Natural killer cell (primary cell): ENCODE measurements at regions not wholly inside any gene's neighbourhood (a gene's known extent, or its start where the extent isn't known, plus 50 kb on each side); places are given as distances from the start of the nearest gene placed in this dataset.

Source experiments
- ATAC-seq, 3 donors: fragments of 150-1000 bp in 2 of 3; fragments of 200-7000 bp in 1 of 3; cut with Tn5 transposase; 1 replicate in 1 of 3; 2 replicates in 2 of 3; pipeline ENCODE4 v1.10.0; 2021; ENCODE audit warnings: mild to moderate bottlenecking in 2 of 3, moderate library complexity in 2 of 3
- DNase-seq, 2 donors: peaks; one replicate each; pipeline versions ENCODE4 v3.0.0 to v3.0.0-alpha.2; 2013 to 2021; ENCODE audit warnings: mixed read lengths in 1 of 2
- H3K27ac ChIP-seq: one replicate; pipeline ENCODE4 v1.5.1; 2013; ENCODE audit warnings: mild to moderate bottlenecking, low read length
- H3K27me3 ChIP-seq: one replicate; pipeline ENCODE4 v1.6.1; 2013; ENCODE audit warnings: low read length; ENCODE audit not compliant: control insufficient read depth, insufficient read depth
- H3K36me3 ChIP-seq: one replicate; pipeline ENCODE4 v1.6.1; 2013; ENCODE audit warnings: low read length; ENCODE audit not compliant: control insufficient read depth, insufficient read depth
- H3K4me1 ChIP-seq: one replicate; pipeline ENCODE4 v1.6.1; 2013; ENCODE audit warnings: low read length; ENCODE audit not compliant: control insufficient read depth, insufficient read depth
- H3K4me3 ChIP-seq: one replicate; pipeline ENCODE4 v1.5.1; 2013; ENCODE audit warnings: low read length
- H3K9me3 ChIP-seq: one replicate; pipeline ENCODE4 v1.6.1; 2013; ENCODE audit warnings: low read length; ENCODE audit not compliant: control insufficient read depth, insufficient read depth
- H3K27ac Mint-ChIP-seq, 2 donors: one replicate each; pipeline ENCODE4 v1.8.0; 2022; ENCODE audit warnings: mild to moderate bottlenecking in 2 of 2, mixed read lengths in 2 of 2, moderate library complexity in 1 of 2
- H3K27me3 Mint-ChIP-seq, 2 donors: one replicate each; pipeline ENCODE4 v1.8.0; 2022; ENCODE audit warnings: low read depth in 2 of 2, mixed read lengths in 2 of 2
- H3K36me3 Mint-ChIP-seq: one replicate; pipeline ENCODE4 v1.8.0; 2022; ENCODE audit warnings: mixed read lengths
- H3K4me1 Mint-ChIP-seq, 2 donors: one replicate each; pipeline ENCODE4 v1.8.0; 2022; ENCODE audit warnings: mixed read lengths in 2 of 2
- H3K4me3 Mint-ChIP-seq: one replicate; pipeline ENCODE4 v1.8.0; 2022; ENCODE audit warnings: mild to moderate bottlenecking, moderate library complexity, mixed read lengths
- H3K9me3 Mint-ChIP-seq, 2 donors: one replicate each; pipeline ENCODE4 v1.8.0; 2022; ENCODE audit warnings: mixed read lengths in 2 of 2
- WGBS: methylation state at CpG from one replicate; pipeline ENCODE4 v1.1.7; 2013; ENCODE audit warnings: missing lambda C conversion rate; ENCODE audit not compliant: insufficient coverage; 5-methylcytosine and 5-hydroxymethylcytosine counted together
- intact Hi-C: fragments of 100-400 bp; cut with micrococcal nuclease; formaldehyde crosslinking; loops from one replicate; pipeline ENCODE4 v1.14.2; 2022
- TF ChIP-seq, protein P1 (sequence below): fragments of 200-600 bp; IDR thresholded peaks from one replicate; pipeline ENCODE4 v1.8.0; 2022; ENCODE audit warnings: antibody characterized with exemption

- intact Hi-C loops, result no loop called here
- no peaks in the 10 kb centered on the region for H3K4me1 ChIP-seq
- H3K4me1 Mint-ChIP-seq, result no peaks in the 10 kb centered on the region
- no peaks in the 10 kb centered on the region for H3K9me3 ChIP-seq
- H3K27me3 Mint-ChIP-seq, result no peaks in the 10 kb centered on the region
- no peaks in the 10 kb centered on the region for H3K36me3 ChIP-seq
- H3K27ac ChIP-seq, result no peak overlapping the region
- DNase-seq, result no peak
- H3K27ac Mint-ChIP-seq, result no peak overlapping the region
- TF ChIP-seq, protein P1, sequence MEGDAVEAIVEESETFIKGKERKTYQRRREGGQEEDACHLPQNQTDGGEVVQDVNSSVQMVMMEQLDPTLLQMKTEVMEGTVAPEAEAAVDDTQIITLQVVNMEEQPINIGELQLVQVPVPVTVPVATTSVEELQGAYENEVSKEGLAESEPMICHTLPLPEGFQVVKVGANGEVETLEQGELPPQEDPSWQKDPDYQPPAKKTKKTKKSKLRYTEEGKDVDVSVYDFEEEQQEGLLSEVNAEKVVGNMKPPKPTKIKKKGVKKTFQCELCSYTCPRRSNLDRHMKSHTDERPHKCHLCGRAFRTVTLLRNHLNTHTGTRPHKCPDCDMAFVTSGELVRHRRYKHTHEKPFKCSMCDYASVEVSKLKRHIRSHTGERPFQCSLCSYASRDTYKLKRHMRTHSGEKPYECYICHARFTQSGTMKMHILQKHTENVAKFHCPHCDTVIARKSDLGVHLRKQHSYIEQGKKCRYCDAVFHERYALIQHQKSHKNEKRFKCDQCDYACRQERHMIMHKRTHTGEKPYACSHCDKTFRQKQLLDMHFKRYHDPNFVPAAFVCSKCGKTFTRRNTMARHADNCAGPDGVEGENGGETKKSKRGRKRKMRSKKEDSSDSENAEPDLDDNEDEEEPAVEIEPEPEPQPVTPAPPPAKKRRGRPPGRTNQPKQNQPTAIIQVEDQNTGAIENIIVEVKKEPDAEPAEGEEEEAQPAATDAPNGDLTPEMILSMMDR, result no peak
- peaks cover 6 to 11% of the 10 kb centered on the region in 2 donors for H3K9me3 Mint-ChIP-seq
- no peak overlapping the region for H3K4me3 ChIP-seq
- H3K36me3 Mint-ChIP-seq, result peaks cover 27% of the 10 kb centered on the region
- no peak for ATAC-seq
- 53% methylated on average over 3 of the region's 4 CpGs for WGBS
- no peak overlapping the region for H3K4me3 Mint-ChIP-seq
- no peaks in the 10 kb centered on the region for H3K27me3 ChIP-seq
These were observed 155.6 kb upstream of the TRIM48 start for GRCh38 chr11:55106391-55106790.
